CD4-positive, alpha-beta T cell treated with Interleukin-17A for 1 hour (primary cell): ENCODE measurements at regions not wholly inside any gene's neighbourhood (a gene's known extent, or its start where the extent isn't known, plus 50 kb on each side); places are given as distances from the start of the nearest gene placed in this dataset.
"Not testable (repeated sequence)": the region's sequence is repeated elsewhere in the genome, so short reads cannot be mapped to it uniquely, and the experiment has no call there.

ENCODE experiments used
- DNase-seq: peaks from one replicate; pipeline ENCODE4 v3.0.0-alpha.2; 2020

DNA sequence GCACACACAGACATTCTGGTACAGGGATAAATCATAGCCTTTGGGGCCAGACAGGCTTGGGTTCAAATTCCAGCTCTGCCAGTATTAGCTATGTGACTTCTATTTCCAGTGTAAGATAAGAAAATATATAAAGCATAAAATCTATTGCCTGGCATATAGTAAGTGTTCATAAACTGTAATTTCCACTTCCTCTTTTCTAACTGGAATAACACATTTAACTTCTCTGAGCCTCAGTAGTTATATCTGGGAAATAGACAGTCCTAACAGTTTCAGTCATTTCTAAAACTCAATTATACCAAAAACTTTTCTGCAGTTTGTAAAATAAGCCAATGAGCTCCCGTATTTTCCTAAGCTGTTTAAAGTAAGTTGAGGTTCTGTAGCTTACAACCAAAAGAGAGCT lies 351.4 kb downstream of the ZNF326 start:
- no peak for DNase-seq

DNA sequence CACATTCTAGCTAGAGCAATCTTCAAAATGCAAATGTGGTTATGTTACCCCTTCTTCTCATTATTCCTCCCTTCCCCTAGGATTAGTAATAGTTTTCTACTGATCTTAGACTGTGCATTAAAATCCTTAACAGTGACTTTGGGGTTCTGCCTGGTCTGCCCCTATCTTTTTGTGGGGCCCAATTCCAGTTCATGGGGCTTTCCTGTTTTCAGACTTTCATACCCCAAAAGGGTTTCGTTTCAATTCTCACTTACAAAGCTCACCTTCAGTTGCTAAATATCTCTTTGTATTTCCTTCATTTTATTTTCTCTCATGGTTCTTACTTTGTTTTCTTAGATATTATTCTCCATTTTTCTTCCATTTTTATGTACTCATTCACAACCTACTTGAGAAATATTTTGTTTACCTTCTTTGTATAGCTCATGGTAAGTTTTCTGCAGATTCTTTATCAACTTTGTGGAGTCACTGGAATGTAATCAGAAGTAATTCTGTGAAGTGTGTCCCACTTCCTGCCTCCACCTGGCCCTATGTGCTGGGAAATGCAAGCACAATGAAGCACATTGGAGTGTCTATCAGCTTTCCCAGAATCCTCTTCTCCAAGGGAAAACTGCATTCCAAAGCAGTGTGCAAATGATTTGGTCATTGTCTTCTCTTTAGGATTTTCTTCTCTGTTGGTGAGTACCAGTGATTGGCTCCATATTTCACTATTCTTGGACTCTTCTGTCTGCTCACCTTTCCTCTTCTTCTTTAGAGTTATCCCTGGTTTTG lies 350.2 kb downstream of the ZNF326 start:
- no peak for DNase-seq

DNA sequence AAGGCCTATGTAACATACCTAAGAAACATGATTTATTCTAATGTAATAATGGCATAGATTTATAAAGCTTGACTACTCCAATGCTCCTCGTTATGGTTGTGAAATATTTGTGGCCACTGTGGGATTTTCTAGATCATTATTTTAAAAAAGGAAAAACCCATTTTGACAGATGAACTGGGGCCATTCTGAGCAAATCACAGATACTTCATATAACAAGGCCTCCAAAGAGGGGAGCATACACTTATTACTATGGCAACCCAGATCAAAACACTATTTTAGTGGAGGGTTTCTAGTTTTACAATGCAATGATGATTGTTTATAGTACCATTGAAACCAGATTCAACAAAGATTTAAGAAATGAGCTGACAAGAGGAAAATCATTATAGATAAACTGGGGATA lies 346.6 kb downstream of the ZNF326 start:
- DNase-seq: no peak

DNA sequence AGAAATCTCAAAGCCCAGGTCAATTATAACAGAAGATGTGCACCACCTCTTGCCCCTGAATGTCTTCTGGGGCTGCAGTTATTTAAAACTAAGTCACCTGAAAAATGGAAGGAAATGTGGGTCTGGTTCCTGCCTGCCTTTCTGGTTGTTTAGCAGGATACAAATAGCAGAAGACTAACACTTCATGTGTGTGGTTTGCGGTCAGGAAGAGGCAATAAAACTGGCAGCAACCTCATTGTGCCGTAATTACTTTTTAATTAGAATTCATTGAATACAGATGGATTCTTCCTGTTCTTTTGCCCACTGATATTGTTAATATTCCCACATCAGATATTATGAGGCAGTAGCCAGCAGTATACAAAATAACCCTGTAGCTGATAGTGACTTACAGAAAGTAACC lies 345.7 kb downstream of the ZNF326 start:
- peak; percentile 7 for DNase-seq

DNA sequence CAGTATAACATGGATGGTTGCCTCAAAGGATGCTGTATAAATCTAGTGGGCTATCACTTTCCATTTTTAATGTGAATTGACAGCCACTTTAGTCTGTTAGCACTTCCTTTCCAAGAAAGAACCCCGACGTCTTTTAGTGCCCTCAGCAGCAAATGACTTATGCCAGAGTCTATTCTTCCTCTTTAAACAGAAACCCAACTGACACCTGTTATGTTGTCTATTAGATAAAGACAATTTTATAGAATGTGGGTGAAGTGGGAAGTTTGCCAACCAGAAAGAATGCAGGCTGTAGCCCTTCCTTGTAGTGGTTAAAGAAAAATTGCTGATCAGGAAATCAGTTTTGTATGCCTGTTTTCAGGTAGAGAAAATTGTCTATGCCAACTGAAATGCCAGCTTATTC lies 344.9 kb downstream of the ZNF326 start:
- DNase-seq: no peak

DNA sequence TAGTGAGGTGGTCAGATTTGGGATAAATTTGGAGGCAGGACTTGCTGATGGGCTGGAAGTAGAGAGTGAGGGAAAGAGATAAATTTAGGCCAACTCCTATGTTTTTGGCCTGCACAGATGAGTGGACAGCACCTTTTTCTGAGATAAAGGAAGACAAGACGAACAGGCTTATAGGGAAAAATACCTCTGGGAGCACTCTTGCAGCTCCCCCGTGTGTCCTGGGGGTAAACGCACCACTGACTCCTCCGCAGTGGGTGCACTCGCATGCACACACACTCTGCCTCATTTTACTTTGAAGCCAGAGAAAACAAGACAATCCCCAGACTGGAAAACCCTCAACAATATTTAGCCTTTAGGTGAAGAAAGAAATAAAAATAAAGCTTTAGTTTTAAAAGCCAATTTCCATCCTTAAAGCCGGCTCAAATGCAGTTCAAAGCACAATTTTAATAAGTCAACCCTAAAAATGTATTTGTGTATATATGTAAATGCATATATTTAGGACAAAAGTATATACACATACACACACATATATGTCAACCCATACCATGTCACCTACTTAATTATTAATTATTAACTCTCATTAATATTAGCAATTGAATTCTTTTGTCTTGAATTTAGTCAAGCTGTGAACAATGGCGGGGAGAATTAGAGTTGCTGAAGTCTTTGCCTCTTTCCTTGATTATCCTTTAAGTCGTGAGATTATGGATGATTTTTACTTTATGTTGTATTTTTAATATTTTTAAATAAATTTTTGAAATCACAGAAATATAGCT lies 341.8 kb downstream of the ZNF326 start:
- no peak for DNase-seq

DNA sequence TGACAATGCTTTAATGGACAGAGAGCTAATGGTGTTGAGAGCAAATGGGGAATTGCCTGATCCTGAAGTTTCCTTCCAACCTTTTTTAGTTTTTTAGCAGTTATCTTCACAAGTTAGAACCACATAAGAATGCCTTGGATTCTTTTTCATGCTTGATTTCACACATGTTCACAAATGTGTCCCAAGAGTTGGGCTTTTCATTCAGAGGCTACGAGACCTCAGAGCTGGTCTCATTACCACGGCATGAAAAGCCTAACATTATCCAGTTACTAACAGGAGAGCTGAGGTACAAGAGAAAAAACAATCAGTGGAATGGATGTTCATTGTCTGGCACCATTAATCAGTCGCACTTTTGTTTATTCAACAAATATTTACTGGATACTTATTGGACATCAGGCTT lies 340.6 kb downstream of the ZNF326 start:
- no peak for DNase-seq

DNA sequence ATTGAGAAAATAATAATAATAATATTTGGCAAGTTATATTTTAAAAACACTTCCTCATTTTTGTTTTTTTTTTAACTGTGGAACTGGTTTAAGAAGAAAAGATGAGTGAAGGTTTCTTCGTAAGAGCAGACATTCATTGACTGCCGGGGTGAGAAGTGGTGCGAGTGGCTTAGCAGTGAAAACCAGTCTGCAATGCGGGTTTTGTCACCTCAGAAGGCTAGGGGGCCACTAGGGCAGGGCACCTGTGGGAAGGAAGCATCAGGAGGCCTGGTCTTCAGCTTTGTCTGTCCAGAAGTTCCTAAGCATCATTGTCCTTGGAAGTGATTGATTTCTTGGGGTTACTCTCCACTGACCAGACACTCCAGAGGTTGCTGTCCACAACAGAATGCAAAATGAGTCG lies 339.2 kb downstream of the ZNF326 start:
- DNase-seq: no peak

DNA sequence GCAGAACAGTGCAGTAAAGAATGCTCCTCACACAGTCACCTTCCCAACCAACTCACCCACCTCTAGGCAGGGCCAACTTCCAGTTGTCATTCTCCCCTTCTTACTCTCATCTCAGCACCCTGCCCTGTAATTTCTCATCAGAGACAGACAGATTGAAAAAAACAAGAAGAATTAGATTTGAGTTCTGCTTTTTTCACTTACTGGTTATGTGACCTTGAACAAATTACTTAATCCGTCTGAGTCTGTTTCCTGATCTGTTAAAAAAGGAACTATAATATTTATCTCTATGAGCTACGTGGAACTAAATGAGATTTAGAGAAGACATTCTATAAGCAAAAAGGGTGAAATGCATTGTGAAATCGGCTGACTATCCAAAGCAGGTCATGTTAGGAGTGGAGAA lies 330.3 kb downstream of the ZNF326 start:
- no peak for DNase-seq

DNA sequence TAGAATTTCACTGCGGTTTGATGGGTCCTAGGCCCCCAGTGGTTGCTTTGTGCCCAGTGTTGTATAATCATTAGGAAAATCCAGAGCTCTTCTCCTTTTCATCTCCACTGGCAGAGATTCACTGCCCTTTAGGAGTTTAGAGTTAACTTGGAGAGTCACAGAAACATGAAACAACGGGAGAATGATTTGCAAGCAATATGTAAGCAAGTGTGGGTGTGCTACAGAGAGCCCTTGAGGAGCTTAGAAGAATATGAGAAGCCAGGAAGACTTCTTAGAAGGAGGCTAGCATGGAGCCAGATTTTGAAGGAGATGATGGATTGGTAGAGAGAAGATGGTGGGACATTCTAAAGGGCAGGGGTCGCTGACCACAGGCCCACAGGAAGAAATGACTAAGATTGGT lies 327.3 kb downstream of the ZNF326 start:
- no peak for DNase-seq

DNA sequence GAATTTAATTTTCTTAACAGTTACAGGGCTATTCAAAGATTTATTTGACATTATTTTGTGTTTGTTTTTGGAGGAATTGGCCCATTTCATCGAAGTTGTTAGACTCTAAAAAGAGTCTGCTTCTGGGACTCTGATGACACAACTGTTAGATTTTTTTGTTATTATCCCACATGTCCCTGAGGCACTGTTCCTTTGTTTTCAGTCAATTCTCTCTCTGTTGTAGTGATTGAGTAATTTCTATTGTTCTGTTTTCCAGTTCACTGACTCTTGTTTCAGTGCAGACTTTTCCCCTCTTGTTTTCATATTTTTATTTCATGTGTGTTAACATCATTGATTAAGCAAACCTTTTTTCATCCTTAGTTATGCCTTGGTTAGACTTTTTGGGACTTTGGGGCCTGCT lies 325.0 kb downstream of the ZNF326 start:
- DNase-seq: no peak

DNA sequence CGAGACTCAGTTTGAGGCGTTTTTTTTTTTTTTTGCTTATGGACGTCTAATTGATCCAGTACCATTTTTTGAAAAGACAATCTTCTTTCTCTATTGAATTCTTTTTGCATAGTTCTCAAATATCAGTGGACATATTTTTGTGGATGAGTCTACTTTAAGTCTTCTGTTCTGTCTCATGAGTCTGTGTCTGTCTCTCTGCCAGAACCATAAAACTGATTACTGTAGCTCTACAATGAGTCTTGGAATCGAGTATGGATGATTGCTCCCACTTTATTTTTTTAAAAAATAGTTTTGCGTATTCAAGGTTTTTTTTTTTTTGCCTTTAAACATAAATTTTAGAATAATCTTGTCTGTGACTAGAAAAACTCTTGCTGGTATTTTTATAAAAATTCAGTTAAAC lies 323.5 kb downstream of the ZNF326 start:
- no peak for DNase-seq

DNA sequence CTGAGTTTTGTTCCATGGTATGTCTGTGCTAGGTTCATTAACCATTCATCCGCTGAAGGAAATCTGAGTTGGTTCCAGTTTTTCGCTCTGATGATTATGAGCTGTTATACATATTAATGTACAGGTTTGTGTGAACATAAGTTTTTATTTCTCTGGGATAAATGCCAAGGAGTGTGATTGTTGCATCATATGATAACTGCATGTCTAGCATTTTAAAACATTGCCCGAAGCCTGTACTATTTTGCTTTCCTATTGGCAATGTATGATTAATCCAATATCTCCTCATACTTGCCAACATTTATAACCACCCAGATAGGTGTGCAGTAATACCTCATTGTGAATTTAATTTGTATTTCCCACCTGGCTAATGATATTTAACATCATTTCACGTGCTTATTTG lies 322.7 kb downstream of the ZNF326 start:
- no peak for DNase-seq

DNA sequence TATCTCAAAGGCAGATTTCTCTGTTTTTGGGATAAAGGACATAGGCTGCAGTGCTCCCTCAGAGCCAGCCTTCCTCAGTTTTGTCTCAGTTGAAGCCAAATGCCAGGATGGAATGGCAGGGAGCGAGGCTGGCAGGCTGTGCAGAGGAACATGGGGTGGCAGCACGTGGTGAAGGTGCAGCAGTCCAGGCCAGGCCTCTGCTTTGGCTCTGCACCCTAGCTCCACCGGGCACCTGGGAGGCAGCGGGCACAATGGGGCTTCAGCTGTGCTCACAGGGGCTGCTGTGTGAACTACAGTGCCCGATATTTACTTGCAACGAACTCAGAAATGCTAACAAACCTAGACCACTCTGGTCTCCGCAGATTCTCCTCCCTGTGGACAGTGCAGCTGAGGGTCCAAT lies 319.6 kb downstream of the ZNF326 start:
- no peak for DNase-seq

DNA sequence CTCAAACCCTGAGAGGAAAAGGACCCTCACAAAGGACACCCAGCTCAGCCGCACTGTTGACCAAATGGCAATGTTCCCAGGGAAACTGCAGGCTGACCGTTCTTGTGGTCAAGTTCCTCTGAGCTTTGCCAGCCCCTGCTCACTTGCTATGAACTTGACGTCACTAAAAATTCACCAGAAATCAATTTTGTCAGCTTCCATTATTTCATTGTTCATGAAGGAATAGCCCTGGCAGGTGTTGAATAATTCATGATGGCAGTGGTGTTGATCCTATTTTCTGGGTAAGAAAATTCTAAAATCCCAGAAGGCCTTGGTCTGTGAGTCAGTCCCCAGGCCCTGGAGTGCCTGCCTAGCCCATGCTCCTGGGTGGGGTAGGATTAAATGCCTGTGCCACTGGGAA lies 318.9 kb downstream of the ZNF326 start:
- no peak for DNase-seq

DNA sequence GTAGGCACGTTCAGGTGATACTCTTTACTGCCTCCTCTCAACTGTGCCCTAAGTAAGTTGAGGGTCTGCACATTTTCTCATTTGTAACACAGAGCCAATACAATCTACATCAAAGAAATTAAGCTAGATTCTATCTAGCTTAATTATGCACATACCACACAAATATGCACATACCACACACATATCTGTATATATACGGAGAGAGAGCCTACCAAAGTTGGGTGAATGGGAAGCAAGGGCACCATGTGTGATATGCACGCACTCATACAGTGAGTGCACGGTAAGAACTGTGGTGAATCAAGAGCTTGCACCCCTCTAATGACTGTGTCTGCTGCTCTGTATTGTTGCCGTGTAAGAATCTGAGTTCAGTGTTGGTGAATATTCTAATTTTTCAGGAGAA lies 314.9 kb downstream of the ZNF326 start:
- no peak for DNase-seq

DNA sequence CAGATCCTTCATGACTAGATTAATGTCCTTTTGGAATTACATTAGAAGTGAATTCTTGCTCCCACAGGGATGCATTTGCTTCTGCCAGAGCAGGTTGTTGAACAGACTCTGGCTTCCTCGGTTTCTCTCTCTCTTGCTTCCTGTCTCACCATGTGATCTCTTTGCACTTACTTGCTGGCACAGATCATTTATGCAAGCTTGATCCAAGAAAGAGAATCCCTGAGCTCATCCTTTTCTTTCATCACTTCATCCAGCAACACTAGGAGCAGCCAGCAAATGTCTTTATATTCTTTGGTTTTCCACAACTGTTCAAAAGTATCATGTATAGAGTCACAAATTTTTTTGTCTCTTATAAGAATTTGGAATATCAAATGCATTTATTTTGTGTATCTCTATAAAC lies 313.5 kb downstream of the ZNF326 start:
- DNase-seq: no peak

DNA sequence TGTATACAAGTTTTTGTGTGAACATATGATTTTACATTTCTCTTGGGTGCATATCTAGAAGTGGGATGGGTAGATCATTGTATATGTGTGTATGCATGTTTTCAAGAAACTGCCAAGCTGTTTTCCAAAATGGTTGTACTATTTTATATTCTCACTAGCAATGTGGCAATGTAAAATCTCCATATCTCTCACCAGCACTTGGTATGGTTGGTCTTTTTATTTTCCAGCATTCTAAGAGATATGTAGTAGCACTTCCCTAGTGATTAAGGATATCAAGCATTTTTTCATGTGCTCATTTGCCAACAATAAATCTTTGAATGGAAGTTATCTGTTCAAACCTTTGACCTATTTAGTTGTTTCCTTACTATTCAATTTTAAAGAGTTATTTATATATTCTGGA lies 310.7 kb downstream of the ZNF326 start:
- no peak for DNase-seq

DNA sequence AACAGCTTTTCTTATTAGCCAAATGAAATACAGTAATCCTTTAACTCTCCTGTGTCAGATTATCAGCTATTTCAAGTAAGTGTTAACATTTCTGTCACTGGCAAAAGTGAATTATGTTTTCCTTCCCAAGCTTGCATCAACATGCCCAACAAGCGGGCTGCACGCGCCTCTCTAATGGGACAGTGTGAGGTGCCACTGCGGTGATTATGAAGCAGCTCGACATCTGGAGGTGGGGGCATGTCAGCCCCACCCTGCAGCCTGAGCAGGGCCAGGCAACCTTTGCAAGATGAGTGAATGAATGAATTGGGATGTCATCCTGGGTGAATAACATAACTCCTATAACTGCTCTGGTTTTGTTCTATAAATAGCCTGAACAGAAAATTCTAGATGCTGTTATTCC lies 301.4 kb downstream of the ZNF326 start:
- no peak for DNase-seq

DNA sequence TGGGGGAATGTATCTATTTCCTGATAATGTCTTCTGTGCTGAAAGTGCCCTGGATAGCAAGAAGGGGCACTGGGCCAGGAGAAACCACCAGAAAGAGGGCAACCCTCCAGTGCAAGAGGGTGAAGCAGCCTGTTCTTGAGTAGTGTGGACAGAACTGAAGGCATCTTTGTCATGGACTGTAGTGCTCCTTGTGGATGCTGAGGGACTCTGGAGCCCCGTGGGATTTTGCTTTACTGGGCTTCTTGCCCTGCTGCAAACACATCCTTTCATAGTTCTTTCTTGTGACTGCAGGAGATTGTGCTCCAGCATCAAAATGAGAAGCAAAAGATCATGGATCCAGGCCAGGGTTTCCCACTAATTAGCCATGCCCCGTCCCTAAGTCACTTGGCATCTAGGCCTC lies 300.6 kb downstream of the ZNF326 start:
- DNase-seq: no peak

DNA sequence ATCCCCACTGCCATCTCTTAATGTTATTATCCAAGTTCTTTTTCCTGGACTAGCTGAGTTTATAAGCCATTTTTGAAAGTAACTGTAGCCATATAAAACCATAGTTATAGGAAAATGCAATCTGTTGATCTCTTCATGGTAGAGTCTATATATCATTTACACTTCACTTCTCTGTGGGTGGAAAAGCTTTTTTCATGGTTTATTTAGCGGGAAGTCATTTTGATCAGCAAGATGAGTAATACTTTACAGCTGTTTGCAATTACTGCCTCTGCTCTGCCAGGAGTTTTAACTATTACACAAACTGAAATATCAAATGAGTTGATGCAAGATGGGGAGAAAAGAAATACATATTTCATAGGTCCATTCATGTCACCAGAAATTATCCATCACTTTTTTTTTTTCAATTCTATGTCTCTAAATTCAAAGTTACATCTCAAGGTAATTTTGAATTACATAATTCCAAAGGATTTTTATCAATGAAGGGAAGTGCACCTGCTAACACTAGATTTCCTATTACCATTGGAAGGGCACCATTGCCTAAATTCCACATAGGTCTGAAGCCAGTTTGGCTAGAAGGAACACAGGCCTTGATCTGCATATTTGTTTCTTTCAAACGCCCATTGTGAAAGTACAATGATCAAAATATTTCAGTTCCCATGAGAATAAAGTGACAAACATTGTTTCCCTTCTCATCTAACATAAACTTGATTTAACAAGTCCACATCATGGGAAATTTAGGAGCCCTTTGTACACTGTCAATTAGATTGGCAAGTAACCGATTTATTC lies 296.7 kb downstream of the ZNF326 start:
- no peak for DNase-seq

DNA sequence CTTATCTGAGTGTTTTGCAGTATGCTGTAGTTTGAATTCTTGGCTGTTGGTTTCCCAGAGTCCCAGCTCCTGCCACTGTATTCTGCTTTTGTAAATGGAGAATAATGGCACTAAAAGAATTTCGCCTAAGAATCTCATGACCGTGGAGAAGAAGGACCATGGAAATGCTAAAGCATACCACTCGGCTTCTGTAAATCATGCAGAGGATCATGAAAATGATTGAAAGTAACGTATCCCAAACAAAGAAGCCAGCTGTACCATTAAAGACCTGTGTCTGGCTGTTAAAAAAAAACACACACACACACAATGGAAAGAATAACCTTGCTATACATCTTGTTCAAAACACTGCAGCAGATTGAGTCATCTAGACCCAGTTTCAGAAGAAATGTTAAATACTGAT lies 287.9 kb downstream of the ZNF326 start:
- no peak for DNase-seq

DNA sequence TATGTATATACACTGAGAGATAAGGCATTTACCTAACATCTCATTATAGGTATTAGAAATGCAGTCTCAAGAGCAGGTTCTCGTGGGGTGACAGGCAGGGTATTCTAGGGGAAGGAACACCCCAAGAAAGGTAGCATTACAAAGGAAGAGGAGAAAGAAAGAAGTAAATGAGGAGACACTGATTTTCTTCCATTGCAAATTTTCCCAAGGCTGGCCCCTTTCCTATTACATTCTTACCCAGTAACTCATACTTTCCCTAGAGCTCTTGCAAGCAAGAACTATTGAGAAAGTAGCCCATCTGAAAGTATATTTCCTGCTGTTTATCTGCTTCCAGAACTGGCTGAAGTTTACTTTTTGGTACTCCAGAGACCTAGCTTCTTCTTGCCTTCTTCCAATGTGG lies 287.0 kb downstream of the ZNF326 start:
- DNase-seq: not testable (repeated sequence)

DNA sequence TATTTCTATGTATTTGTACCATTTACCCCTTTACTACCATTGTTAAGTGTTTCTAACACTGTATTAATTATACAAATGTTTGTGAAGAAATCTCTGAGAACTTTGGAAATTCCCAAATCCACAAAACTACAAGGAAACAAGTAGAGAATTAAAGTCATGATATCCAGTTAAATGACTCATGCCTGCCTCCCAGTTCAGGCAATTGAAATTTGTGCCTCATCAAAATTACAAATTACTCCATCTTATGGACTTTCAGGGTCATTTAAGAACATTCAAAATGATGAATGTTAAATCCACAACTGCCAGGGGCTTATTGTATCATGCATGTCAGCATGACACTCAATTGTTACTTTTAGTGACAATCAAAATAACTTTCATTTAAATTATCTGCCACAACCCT lies 282.4 kb downstream of the ZNF326 start:
- DNase-seq: no peak
